ENCODE measurements at regions not wholly inside any gene's neighbourhood (a gene's known extent, or its start where the extent isn't known, plus 50 kb on each side); places are given as distances from the start of the nearest gene placed in this dataset.

DNA sequence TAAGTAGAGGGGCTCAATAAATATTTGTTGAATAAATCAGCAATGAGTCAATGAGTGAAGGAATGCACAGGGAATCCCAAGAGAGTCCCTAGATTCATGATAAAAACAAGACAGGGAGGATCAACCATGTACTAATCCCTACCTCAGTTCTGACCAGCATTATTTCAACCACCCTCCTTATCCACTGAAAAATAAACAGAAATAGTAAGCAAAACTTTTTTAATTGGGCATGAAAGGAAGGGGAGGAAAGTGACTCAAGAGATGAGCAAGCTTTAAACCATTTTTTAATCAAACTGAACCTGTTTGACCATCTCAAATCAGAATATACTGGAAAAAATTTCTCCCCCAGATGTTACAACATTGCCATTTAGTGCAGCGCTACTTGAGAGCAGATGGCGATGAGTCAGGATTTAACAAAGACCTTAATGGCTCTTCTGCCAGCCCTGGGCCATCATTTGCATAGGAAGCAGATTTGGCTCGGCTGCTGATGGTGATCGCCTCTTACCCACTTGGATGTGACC is 194.8 kb upstream of the SLC30A5 start:
- no peak for ATAC-seq
- H3K27ac ChIP-seq = no peak overlapping the region
- H3K4me3 ChIP-seq = no peak overlapping the region
- intact Hi-C loops (cut with DNase I) = no loop called here
- no peaks in the 10 kb centered on the region for H3K27me3 ChIP-seq (ENCODE audit: low read depth)
- TF ChIP-seq, protein P1, sequence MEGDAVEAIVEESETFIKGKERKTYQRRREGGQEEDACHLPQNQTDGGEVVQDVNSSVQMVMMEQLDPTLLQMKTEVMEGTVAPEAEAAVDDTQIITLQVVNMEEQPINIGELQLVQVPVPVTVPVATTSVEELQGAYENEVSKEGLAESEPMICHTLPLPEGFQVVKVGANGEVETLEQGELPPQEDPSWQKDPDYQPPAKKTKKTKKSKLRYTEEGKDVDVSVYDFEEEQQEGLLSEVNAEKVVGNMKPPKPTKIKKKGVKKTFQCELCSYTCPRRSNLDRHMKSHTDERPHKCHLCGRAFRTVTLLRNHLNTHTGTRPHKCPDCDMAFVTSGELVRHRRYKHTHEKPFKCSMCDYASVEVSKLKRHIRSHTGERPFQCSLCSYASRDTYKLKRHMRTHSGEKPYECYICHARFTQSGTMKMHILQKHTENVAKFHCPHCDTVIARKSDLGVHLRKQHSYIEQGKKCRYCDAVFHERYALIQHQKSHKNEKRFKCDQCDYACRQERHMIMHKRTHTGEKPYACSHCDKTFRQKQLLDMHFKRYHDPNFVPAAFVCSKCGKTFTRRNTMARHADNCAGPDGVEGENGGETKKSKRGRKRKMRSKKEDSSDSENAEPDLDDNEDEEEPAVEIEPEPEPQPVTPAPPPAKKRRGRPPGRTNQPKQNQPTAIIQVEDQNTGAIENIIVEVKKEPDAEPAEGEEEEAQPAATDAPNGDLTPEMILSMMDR (IDR thresholded peaks at IDR 0.05) = no peak
- H3K4me1 ChIP-seq = no peaks in the 10 kb centered on the region
- H3K36me3 ChIP-seq = no peaks in the 10 kb centered on the region
- H3K9me3 ChIP-seq = no peaks in the 10 kb centered on the region
- no peak for DNase-seq

DNA sequence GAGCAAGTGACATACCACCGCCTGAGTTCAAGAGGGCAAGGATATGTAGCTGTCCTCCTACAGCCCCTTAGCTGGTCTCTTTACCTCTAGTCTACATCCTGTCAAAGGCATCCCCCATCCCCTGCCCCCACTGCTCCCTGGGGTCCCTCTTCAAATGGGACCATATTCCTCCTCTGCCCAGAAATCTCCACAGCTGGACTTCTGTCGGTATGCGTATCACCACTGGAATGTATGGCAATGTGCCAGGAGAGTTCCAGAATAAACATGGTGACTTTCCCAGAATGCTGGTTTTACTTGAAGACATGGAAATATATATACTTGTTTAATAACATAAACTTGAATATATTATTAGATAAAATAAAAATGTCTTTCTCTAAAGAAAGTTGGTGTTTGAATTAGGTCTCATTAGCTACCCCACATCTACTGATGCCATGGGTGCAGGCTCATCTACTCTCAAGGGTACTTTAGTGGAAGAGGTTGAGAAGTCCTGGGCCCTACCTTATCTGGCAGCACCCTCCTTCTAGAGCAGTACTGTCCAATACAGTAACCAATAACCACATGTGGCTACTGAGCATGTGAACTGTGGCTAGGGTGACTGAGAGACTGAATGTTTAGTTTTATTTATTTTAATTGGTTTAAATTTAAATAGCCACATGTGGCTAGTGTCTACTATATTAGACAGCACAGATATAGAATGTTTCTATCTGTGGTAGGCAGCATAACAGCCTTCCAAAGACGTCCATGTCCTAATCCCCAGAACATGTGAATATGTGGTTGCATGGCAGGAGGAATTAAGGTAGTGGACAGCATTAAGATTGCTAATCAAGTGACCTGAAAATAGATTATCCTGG is 181.7 kb upstream of the SLC30A5 start:
- ATAC-seq (no peak), DNase-seq (no peak)
- H3K4me1 ChIP-seq = no peaks in the 10 kb centered on the region
- H3K9me3 ChIP-seq = no peaks in the 10 kb centered on the region
- no peak overlapping the region for H3K27ac ChIP-seq
- no peak overlapping the region for H3K4me3 ChIP-seq
- TF ChIP-seq, protein P1 (IDR thresholded peaks at IDR 0.05) = no peak
- no peaks in the 10 kb centered on the region for H3K27me3 ChIP-seq (ENCODE audit: low read depth)
- no peaks in the 10 kb centered on the region for H3K36me3 ChIP-seq
- intact Hi-C loops (cut with DNase I) = no loop called here

DNA sequence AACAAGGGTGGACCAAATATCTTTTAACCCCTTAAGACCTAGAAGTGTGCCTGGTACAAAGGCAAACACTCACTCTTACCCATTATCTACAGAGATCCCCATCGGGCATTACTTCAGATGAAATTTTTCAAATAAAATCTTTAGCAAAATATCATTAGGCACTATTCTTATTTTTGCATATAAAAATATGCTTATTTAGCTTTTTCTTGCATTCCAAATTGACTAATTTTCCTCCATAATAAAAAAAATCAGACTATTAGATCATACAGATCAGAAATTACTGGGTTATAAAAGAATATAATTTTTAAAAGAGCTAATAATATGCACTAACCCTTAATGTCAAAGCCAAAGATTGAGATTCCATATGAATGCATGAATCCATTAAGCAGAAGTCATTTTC is 178.7 kb upstream of the SLC30A5 start:
- ATAC-seq (no peak), DNase-seq (no peak)
- H3K27ac ChIP-seq = no peak overlapping the region
- TF ChIP-seq, protein P1 (IDR thresholded peaks at IDR 0.05) = no peak
- intact Hi-C loops (cut with DNase I) = no loop called here
- H3K4me3 ChIP-seq = no peak overlapping the region
- no peaks in the 10 kb centered on the region for H3K4me1 ChIP-seq
- H3K36me3 ChIP-seq = no peaks in the 10 kb centered on the region
- no peaks in the 10 kb centered on the region for H3K9me3 ChIP-seq
- no peaks in the 10 kb centered on the region for H3K27me3 ChIP-seq (ENCODE audit: low read depth)

DNA sequence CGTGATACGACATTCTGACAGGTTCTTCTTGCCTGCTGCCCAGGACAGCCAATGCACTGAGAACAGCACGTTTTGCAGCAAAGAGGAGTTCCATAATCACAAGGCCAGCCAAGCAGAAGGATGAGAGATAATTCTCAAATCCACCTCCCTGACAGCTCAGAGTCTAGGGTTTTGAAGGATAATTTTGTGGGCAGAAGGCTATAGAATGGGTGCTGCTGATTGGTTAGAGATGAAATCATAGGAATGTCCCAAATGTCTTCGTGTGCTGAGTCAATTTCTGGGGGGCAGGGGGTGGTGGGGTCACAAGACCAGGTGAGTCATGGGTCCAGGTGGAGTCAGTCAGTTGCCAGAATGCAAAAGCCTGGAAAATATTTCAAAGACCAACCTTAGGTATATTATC is 175.5 kb upstream of the SLC30A5 start:
- ATAC-seq = no peak
- TF ChIP-seq, protein P1 (IDR thresholded peaks at IDR 0.05) = no peak

DNA sequence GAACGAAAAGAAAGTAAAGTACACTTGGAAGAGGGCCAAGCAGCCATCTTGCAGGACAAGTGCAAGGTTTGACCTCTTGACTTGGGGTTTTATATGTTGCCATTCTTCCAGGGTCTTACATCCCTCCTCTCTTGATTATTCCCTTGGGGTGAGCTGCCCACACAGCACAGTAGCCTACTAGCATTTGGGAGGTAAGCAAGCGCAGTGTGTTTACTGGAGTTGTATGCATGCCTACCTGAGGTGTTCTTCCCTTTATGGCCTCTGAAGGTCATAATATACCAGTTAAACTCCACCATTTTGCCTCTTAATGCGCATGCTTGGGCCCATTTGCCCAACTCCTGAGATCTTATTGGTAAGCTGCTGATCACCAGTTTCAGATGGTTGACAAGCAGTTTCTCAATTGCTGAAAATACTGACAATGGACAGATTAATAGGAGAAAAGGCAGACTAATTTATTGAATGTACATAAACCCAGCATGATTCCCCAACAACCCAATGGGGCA is 173.8 kb upstream of the SLC30A5 start:
- TF ChIP-seq, protein P1 (IDR thresholded peaks at IDR 0.05) = no peak
- Histone ChIP-seq H3K4me1 (no peaks in the 10 kb centered on the region), H3K9me3 (no peaks in the 10 kb centered on the region), H3K4me3 (no peak overlapping the region), H3K36me3 (no peaks in the 10 kb centered on the region), H3K27me3 (ENCODE audit: low read depth) (no peaks in the 10 kb centered on the region), H3K27ac (no peak overlapping the region)
- intact Hi-C loops (cut with DNase I) = no loop called here
- no peak for ATAC-seq
- no peak for DNase-seq

More for the DNA sequence above, 175.5 kb upstream of the SLC30A5 start:
- intact Hi-C loops (cut with DNase I) = no loop called here
- no peak overlapping the region for H3K4me3 ChIP-seq
- DNase-seq = no peak
- H3K36me3 ChIP-seq = no peaks in the 10 kb centered on the region
- no peaks in the 10 kb centered on the region for H3K27me3 ChIP-seq (ENCODE audit: low read depth)
- H3K9me3 ChIP-seq = no peaks in the 10 kb centered on the region
- no peak overlapping the region for H3K27ac ChIP-seq
- no peaks in the 10 kb centered on the region for H3K4me1 ChIP-seq

All from lower lobe of right lung (tissue), 2 donors.